Lung (tissue), 11 donors: ENCODE measurements at regions not wholly inside any gene's neighbourhood (a gene's known extent, or its start where the extent isn't known, plus 50 kb on each side); places are given as distances from the start of the nearest gene placed in this dataset.

Experiments used
- ATAC-seq: fragments of 200-7000 bp; cut with Tn5 transposase; one replicate; pipeline ENCODE4 v1.9.1; 2020; ENCODE audit warnings: moderate number of reproducible peaks; ENCODE audit not compliant: insufficient read depth, low FRiP score
- DNase-seq, 3 donors: peaks; one replicate each; pipeline ENCODE4 v3.0.0-alpha.2; 2013 to 2017
- H3K27ac ChIP-seq, 2 donors: one replicate each; pipeline ENCODE4 v1.5.1; 2013; ENCODE audit warnings: mild to moderate bottlenecking in 2 of 2, moderate library complexity in 2 of 2, control low read depth in 1 of 2, inconsistent platforms in 1 of 2, low read depth in 1 of 2, low read length in 1 of 2
- H3K27me3 ChIP-seq, 3 donors: one replicate each; pipeline ENCODE4 v1.5.1; 2013; ENCODE audit warnings: low read length in 2 of 3; ENCODE audit not compliant: control insufficient read depth in 3 of 3, insufficient read depth in 3 of 3
- H3K36me3 ChIP-seq, 4 donors: one replicate each; pipeline ENCODE4 v1.5.1; 2013; ENCODE audit warnings: low read length in 4 of 4, mild to moderate bottlenecking in 1 of 4, moderate library complexity in 1 of 4; ENCODE audit not compliant: control insufficient read depth in 4 of 4, insufficient read depth in 4 of 4
- H3K4me1 ChIP-seq, 5 donors: one replicate each; pipeline ENCODE4 v1.5.1; 2013; ENCODE audit warnings: low read length in 5 of 5, mild to moderate bottlenecking in 2 of 5, moderate library complexity in 1 of 5; ENCODE audit not compliant: control insufficient read depth in 5 of 5, insufficient read depth in 5 of 5
- H3K4me3 ChIP-seq: one replicate; pipeline ENCODE4 v1.5.1; 2013; ENCODE audit warnings: mild to moderate bottlenecking, control low read depth, moderate library complexity
- H3K9ac ChIP-seq, 2 donors: one replicate each; pipeline ENCODE4 v1.5.1; 2013; ENCODE audit warnings: low read length in 2 of 2, control low read depth in 1 of 2; ENCODE audit not compliant: insufficient read depth in 1 of 2
- H3K9me3 ChIP-seq, 4 donors: one replicate each; pipeline ENCODE4 v1.5.1; 2013; ENCODE audit warnings: low read length in 3 of 4, mild to moderate bottlenecking in 1 of 4, moderate library complexity in 1 of 4; ENCODE audit not compliant: control insufficient read depth in 4 of 4, insufficient read depth in 3 of 4
- CTCF ChIP-seq: IDR thresholded peaks from 2 replicates; pipeline ENCODE4 v1.5.1; 2012; ENCODE audit warnings: mild to moderate bottlenecking; ENCODE audit errors: control extremely low read depth, extremely low read depth
- WGBS, 2 donors: extraction: QIAGEN DNeasy Blood & Tissue Kit; methylation state at CpG; one replicate each; pipeline ENCODE4 v1.1.7; 2013; 5-methylcytosine and 5-hydroxymethylcytosine counted together
- donor health status: control.
- donor health status: control.
- donor health status: Bipolar disorder and iron deficiency.
- donor health status: healthy.
- donor health status: DM: yes; HTN: yes; CAD: no.

- peaks cover 0 to 24% (median 8%) of the 10 kb centered on the region in 4 donors for H3K9me3 ChIP-seq
- H3K4me3 ChIP-seq: no peak overlapping the region
- no peak overlapping the region for H3K27ac ChIP-seq
- H3K36me3 ChIP-seq: no peaks in the 10 kb centered on the region
- no peaks in the 10 kb centered on the region for H3K4me1 ChIP-seq
- no peak overlapping the region for H3K9ac ChIP-seq
- ATAC-seq: no peak
- 56 to 66% methylated on average over 2 of the region's 2 CpGs for WGBS, 2 donors
- no peak for DNase-seq
- TF ChIP-seq CTCF: no peak
- no peaks in the 10 kb centered on the region for H3K27me3 ChIP-seq
These were observed 1325.0 kb downstream of the UQCRFS1 start for GRCh38 chr19:27887946-27888345.

- H3K9ac ChIP-seq: no peak overlapping the region
These were observed 1327.6 kb downstream of the UQCRFS1 start for GRCh38 chr19:27885359-27885758.

GRCh38 chr19:27884376-27884775, 1328.6 kb downstream of the UQCRFS1 start:
- Histone ChIP-seq H3K9me3 (peaks cover 0 to 19% (median 7%) of the 10 kb centered on the region in 4 donors), H3K9ac (no peak overlapping the region), H3K36me3 (no peaks in the 10 kb centered on the region), H3K4me3 (no peak overlapping the region), H3K27ac (no peak overlapping the region), H3K27me3 (no peaks in the 10 kb centered on the region), H3K4me1 (no peaks in the 10 kb centered on the region)
- DNase-seq (no peak), ATAC-seq (no peak)
- no peak for TF ChIP-seq CTCF
- 89 to 91% methylated on average over 2 of the region's 2 CpGs for WGBS, 2 donors

More at GRCh38 chr19:27885359-27885758, 1327.6 kb downstream of the UQCRFS1 start:
- TF ChIP-seq CTCF: no peak
- Histone ChIP-seq H3K4me3 (no peak overlapping the region), H3K4me1 (no peaks in the 10 kb centered on the region), H3K27me3 (no peaks in the 10 kb centered on the region), H3K9me3 (peaks cover 0 to 19% (median 7%) of the 10 kb centered on the region in 4 donors), H3K36me3 (no peaks in the 10 kb centered on the region), H3K27ac (no peak overlapping the region)
- DNase-seq: no peak
- WGBS, 2 donors: 89 to 93% methylated on average over 7 of the region's 7 CpGs
- no peak for ATAC-seq

GRCh38 chr19:27881213-27881612, 1331.7 kb downstream of the UQCRFS1 start:
- no peaks in the 10 kb centered on the region for H3K27me3 ChIP-seq

More at GRCh38 chr19:27881213-27881612, 1331.7 kb downstream of the UQCRFS1 start:
- TF ChIP-seq CTCF: no peak
- Histone ChIP-seq H3K9me3 (peaks cover 0 to 4% (median 2%) of the 10 kb centered on the region in 4 donors), H3K4me3 (no peak overlapping the region), H3K36me3 (no peaks in the 10 kb centered on the region), H3K4me1 (no peaks in the 10 kb centered on the region), H3K27ac (no peak overlapping the region), H3K9ac (no peak overlapping the region)
- WGBS, 2 donors: 89 to 92% methylated on average over 3 of the region's 3 CpGs
- no peak for DNase-seq
- ATAC-seq: no peak
